H1 (cell line): ENCODE measurements at regions not wholly inside any gene's neighbourhood (a gene's known extent, or its start where the extent isn't known, plus 50 kb on each side); places are given as distances from the start of the nearest gene placed in this dataset.

Source experiments
- CTCF ChIA-PET: fragments of 300-600 bp; sonication (Branson Sonifier 250); formaldehyde crosslinking; loops from one replicate; lab custom pipeline; 2021; ENCODE audit not compliant: partially characterized antibody; lab: Charles Lee
- POLR2A ChIA-PET: fragments of 300-600 bp; sonication (Branson Sonifier 250); formaldehyde crosslinking; loops from one replicate; lab custom pipeline; 2021; ENCODE audit warnings: inconsistent platforms; ENCODE audit not compliant: partially characterized antibody; lab: Charles Lee
- DNase-seq, 2 experiments: peaks; one replicate each; pipeline versions ENCODE4 v3.0.0 to v3.0.0-alpha.2; 2010 to 2022; ENCODE audit warnings: low spot score in 2 of 2, low read depth in 1 of 2, mixed read lengths in 1 of 2
- FAIRE-seq: peaks from 2 replicates; lab custom pipeline; 2011; peaks lifted over from hg19 to GRCh38; lab: Jason Lieb, UNC
- H2AFZ ChIP-seq: 2 replicates; pipeline ENCODE4 v1.8.1; 2012; ENCODE audit warnings: low read length, inconsistent platforms
- H2AK5ac ChIP-seq: 2 replicates; pipeline ENCODE4 v1.6.1; 2013; ENCODE audit warnings: low read depth, low read length
- H2BK120ac ChIP-seq: replicated peaks from 2 replicates; pipeline ENCODE3; 2013; ENCODE audit warnings: low read depth, low read length, inconsistent platforms
- H2BK12ac ChIP-seq: 2 replicates; pipeline ENCODE4 v1.6.1; 2013; ENCODE audit warnings: low read depth, low read length
- H2BK15ac ChIP-seq: 2 replicates; pipeline ENCODE4 v1.6.1; 2013; ENCODE audit warnings: low read length
- H2BK20ac ChIP-seq: 2 replicates; pipeline ENCODE4 v1.6.1; 2013; ENCODE audit warnings: low read length
- H2BK5ac ChIP-seq: 2 replicates; pipeline ENCODE4 v1.6.1; 2013; ENCODE audit warnings: low read depth, low read length
- H3K14ac ChIP-seq: 2 replicates; pipeline ENCODE4 v1.6.1; 2013; ENCODE audit warnings: inconsistent platforms; ENCODE audit not compliant: insufficient read length
- H3K18ac ChIP-seq: 2 replicates; pipeline ENCODE4 v1.6.1; 2013; ENCODE audit warnings: low read length; ENCODE audit errors: extremely low read depth
- H3K23ac ChIP-seq: 2 replicates; pipeline ENCODE4 v1.6.1; 2013; ENCODE audit warnings: inconsistent platforms; ENCODE audit not compliant: insufficient read length
- H3K23me2 ChIP-seq: 2 replicates; pipeline ENCODE4 v1.6.1; 2013; ENCODE audit warnings: low read depth, low read length
- H3K27ac ChIP-seq: 2 replicates; pipeline ENCODE4 v1.6.1; 2011; ENCODE audit warnings: low read depth, low read length, inconsistent platforms
- H3K27me3 ChIP-seq, 4 experiments: replicated peaks in 1 of 4; 1 replicate in 1 of 4; 2 replicates in 3 of 4; pipeline versions ENCODE4 v1.6.1 to v1.8.1; 2011 to 2013; ENCODE audit warnings: low read length in 3 of 4, mild to moderate bottlenecking in 3 of 4, inconsistent platforms in 2 of 4, mixed read lengths in 2 of 4, moderate library complexity in 1 of 4; ENCODE audit not compliant: control insufficient read depth in 3 of 4, insufficient read depth in 3 of 4; ENCODE audit errors: extremely low read depth in 1 of 4
- H3K36me3 ChIP-seq, 4 experiments: 2 replicates each; pipeline versions ENCODE4 v1.6.1 to v1.8.1; 2011 to 2013; ENCODE audit warnings: mild to moderate bottlenecking in 4 of 4, low read length in 3 of 4, moderate library complexity in 2 of 4, control low read depth in 1 of 4, inconsistent platforms in 1 of 4; ENCODE audit not compliant: insufficient read depth in 4 of 4, control insufficient read depth in 2 of 4
- H3K4ac ChIP-seq: replicated peaks from 2 replicates; pipeline ENCODE3; 2013; ENCODE audit warnings: low read length, low read depth, mixed read lengths, inconsistent platforms; ENCODE audit not compliant: insufficient read length
- H3K4me1 ChIP-seq, 4 experiments: replicated peaks in 1 of 4; 1 replicate in 1 of 4; 2 replicates in 3 of 4; pipeline versions ENCODE4 v1.6.1 to v1.8.1; 2011 to 2013; ENCODE audit warnings: low read length in 3 of 4, inconsistent platforms in 2 of 4, mixed read lengths in 1 of 4; ENCODE audit not compliant: insufficient read depth in 4 of 4, control insufficient read depth in 3 of 4
- H3K4me2 ChIP-seq, 2 experiments: 2 replicates each; pipeline versions ENCODE4 v1.6.1 to v1.8.1; 2011 to 2013; ENCODE audit warnings: low read depth in 2 of 2, low read length in 2 of 2, control low read depth in 1 of 2, inconsistent platforms in 1 of 2, mild to moderate bottlenecking in 1 of 2; ENCODE audit not compliant: insufficient read depth in 1 of 2
- H3K4me3 ChIP-seq, 4 experiments: fragments of 200-600, 300-600 bp in 1 of 4; sonication (generic), shearing (Covaris generic), sonication (Bioruptor Twin) in 1 of 4; 2 replicates each; pipeline versions ENCODE4 v1.5.1 to v1.8.1; 2011 to 2016; ENCODE audit warnings: low read length in 4 of 4, low read depth in 3 of 4, control low read depth in 2 of 4, inconsistent platforms in 2 of 4, mild to moderate bottlenecking in 2 of 4, mixed read lengths in 1 of 4, moderate library complexity in 1 of 4; ENCODE audit not compliant: insufficient read depth in 2 of 4; ENCODE audit errors: extremely low read depth in 1 of 4
- H3K56ac ChIP-seq: replicated peaks from 2 replicates; pipeline ENCODE3; 2013; ENCODE audit warnings: low read depth, mild to moderate bottlenecking, mixed read lengths, low read length, inconsistent platforms; ENCODE audit not compliant: insufficient read length
- H3K79me1 ChIP-seq: 2 replicates; pipeline ENCODE4 v1.6.1; 2013; ENCODE audit warnings: low read depth, low read length, control low read depth
- H3K79me2 ChIP-seq, 2 experiments: 2 replicates each; pipeline versions ENCODE4 v1.6.1 to v1.8.1; 2012 to 2013; ENCODE audit warnings: low read length in 2 of 2, mild to moderate bottlenecking in 2 of 2, inconsistent platforms in 1 of 2; ENCODE audit not compliant: insufficient read depth in 2 of 2, control insufficient read depth in 1 of 2
- H3K9ac ChIP-seq, 4 experiments: replicated peaks in 1 of 4; 1 replicate in 1 of 4; 2 replicates in 3 of 4; pipeline versions ENCODE4 v1.6.1 to v1.8.1; 2011 to 2013; ENCODE audit warnings: low read depth in 3 of 4, low read length in 3 of 4, control low read depth in 2 of 4, mild to moderate bottlenecking in 2 of 4, moderate library complexity in 2 of 4, inconsistent platforms in 1 of 4; ENCODE audit errors: extremely low read depth in 1 of 4
- H3K9me3 ChIP-seq, 2 experiments: 2 replicates each; pipeline versions ENCODE4 v1.6.1 to v1.8.1; 2012 to 2013; ENCODE audit warnings: mild to moderate bottlenecking in 2 of 2, moderate library complexity in 2 of 2, control low read depth in 1 of 2, inconsistent platforms in 1 of 2, low read depth in 1 of 2, low read length in 1 of 2, mixed read lengths in 1 of 2; ENCODE audit not compliant: insufficient read depth in 2 of 2
- H4K20me1 ChIP-seq, 2 experiments: replicated peaks in 1 of 2; 2 replicates each; pipeline versions ENCODE3 to v1.8.1; 2011 to 2013; ENCODE audit warnings: inconsistent platforms in 2 of 2, low read length in 2 of 2, mild to moderate bottlenecking in 1 of 2; ENCODE audit not compliant: insufficient read depth in 2 of 2, control insufficient read depth in 1 of 2
- H4K5ac ChIP-seq: 2 replicates; pipeline ENCODE4 v1.6.1; 2013; ENCODE audit warnings: low read length, low read depth, mixed read lengths, inconsistent platforms; ENCODE audit not compliant: insufficient read length
- H4K8ac ChIP-seq: 2 replicates; pipeline ENCODE4 v1.8.0; 2013; ENCODE audit warnings: mild to moderate bottlenecking, moderate library complexity, low read length, inconsistent platforms; ENCODE audit not compliant: insufficient read depth; ENCODE audit errors: extremely low read depth
- H4K91ac ChIP-seq: replicated peaks from 2 replicates; pipeline ENCODE3; 2013; ENCODE audit warnings: low read length, mixed read lengths, inconsistent platforms; ENCODE audit not compliant: insufficient read length
- CBX8 ChIP-seq: fragments of 300-800, 300-1000 bp; sonication (generic); IDR thresholded peaks from 2 replicates; pipeline ENCODE4 v1.7.1; 2016; ENCODE audit warnings: low read depth, low read length, borderline replicate concordance
- CHD1 ChIP-seq: IDR thresholded peaks from 2 replicates; pipeline ENCODE4 v1.6.1; 2012; ENCODE audit warnings: low read depth, low read length, improper control_type of control experiment
- SP4 ChIP-seq: IDR thresholded peaks from 2 replicates; pipeline ENCODE4 v1.6.1; 2012; ENCODE audit warnings: low read length, inconsistent platforms

- TF ChIP-seq CHD1: no peak
- TF ChIP-seq SP4: no peak
These were observed 1615.3 kb downstream of the PCDH18 start (continued) for GRCh38 chr4:135917011-135917410.

GRCh38 chr4:135900956-135901355 lies 1631.3 kb downstream of the PCDH18 start:
- TF ChIP-seq CBX8: no peak
- CTCF ChIA-PET: no interaction called here
- Histone ChIP-seq H2AFZ (no peak overlapping the region), H3K79me1 (no peaks in the 10 kb centered on the region), H2AK5ac (no peak overlapping the region), H3K79me2 (no peaks in the 10 kb centered on the region), H4K91ac (no peak overlapping the region), H3K23ac (no peak overlapping the region), H3K18ac (no peak overlapping the region), H3K27me3 (no peaks in the 10 kb centered on the region), H3K9ac (no peak overlapping the region), H4K20me1 (no peaks in the 10 kb centered on the region), H4K8ac (no peak overlapping the region), H3K23me2 (no peaks in the 10 kb centered on the region), H2BK15ac (no peak overlapping the region), H3K14ac (no peak overlapping the region), H3K4me1 (no peaks in the 10 kb centered on the region), H4K5ac (no peak overlapping the region), H3K27ac (no peak overlapping the region), H3K4me3 (no peak overlapping the region), H2BK120ac (no peak overlapping the region), H3K56ac (no peak overlapping the region), H3K4me2 (no peak overlapping the region), H2BK12ac (no peak overlapping the region), H2BK5ac (no peak overlapping the region), H2BK20ac (no peak overlapping the region), H3K36me3 (no peaks in the 10 kb centered on the region), H3K9me3 (0 out of 4 replicates have a peak, but pooled peaks cover 0 to 2% of the 10 kb centered on the region in 2 experiments), H3K4ac (no peak overlapping the region)
- POLR2A ChIA-PET: no interaction called here
- FAIRE-seq: no peak
- DNase-seq: no peak
